A549 (cell line): ENCODE measurements at regions not wholly inside any gene's neighbourhood (a gene's known extent, or its start where the extent isn't known, plus 50 kb on each side); places are given as distances from the start of the nearest gene placed in this dataset.
A peak's percentile ranks its signal among the peaks of the same experiment; 100 is the strongest.

Source experiments
- ATAC-seq, 2 experiments: fragments of 200-7000 bp in 1 of 2; fragments of >200 bp in 1 of 2; cut with Nextera tagmentation in 1 of 2; cut with Tn5 transposase in 1 of 2; 3 replicates each; pipeline versions ENCODE4 v1.8.0 to v1.9.1; 2018 to 2020; ENCODE audit warnings: mild to moderate bottlenecking in 1 of 2, moderate library complexity in 1 of 2
- CTCF ChIA-PET: fragments of 300-600 bp; sonication (Branson Sonifier 250); formaldehyde crosslinking; extraction: SDS; loops from one replicate; lab custom pipeline; 2021; ENCODE audit warnings: antibody characterized with exemption, inconsistent platforms; lab: Yijun Ruan, JAX
- POLR2A ChIA-PET: fragments of 350-600 bp; formaldehyde crosslinking; extraction: SDS; loops from one replicate; lab custom pipeline; 2021; ENCODE audit warnings: antibody characterized with exemption, inconsistent platforms; lab: Yijun Ruan, JAX
- DNase-seq, 2 experiments: peaks; one replicate each; pipeline versions ENCODE4 v3.0.0 to v3.0.0-alpha.2; 2011 to 2016; ENCODE audit warnings: low read depth in 1 of 2, low spot score in 1 of 2
- FAIRE-seq: peaks from 2 replicates; lab custom pipeline; 2011; peaks lifted over from hg19 to GRCh38; lab: Jason Lieb, UNC
- H3K27ac ChIP-seq, 2 experiments: fragments of >200 bp; sonication (Bioruptor Twin); formaldehyde crosslinking; 3 replicates each; pipeline ENCODE4 v1.5.1; 2016 to 2017
- H3K4me1 ChIP-seq: fragments of >200 bp; sonication (Bioruptor Twin); formaldehyde crosslinking; 3 replicates; pipeline ENCODE4 v1.6.1; 2016
- H3K4me2 ChIP-seq: fragments of >200 bp; sonication (Bioruptor Twin); formaldehyde crosslinking; 3 replicates; pipeline ENCODE4 v1.6.1; 2016
- H3K4me3 ChIP-seq: fragments of >200 bp; sonication (Bioruptor Twin); formaldehyde crosslinking; 3 replicates; pipeline ENCODE4 v1.5.1; 2016
- H3K9me3 ChIP-seq: fragments of >200 bp; sonication (Bioruptor Twin); formaldehyde crosslinking; 3 replicates; pipeline ENCODE4 v1.6.1; 2016
- BHLHE40 ChIP-seq: IDR thresholded peaks from 2 replicates; pipeline ENCODE4 v1.6.1; 2012; ENCODE audit warnings: low read depth, low read length, inconsistent platforms
- CBX2 ChIP-seq: fragments of 200-600 bp; sonication (generic); IDR thresholded peaks from 2 replicates; pipeline ENCODE4 v1.6.1; 2016; ENCODE audit warnings: low read depth, mild to moderate bottlenecking, borderline replicate concordance
- E2F6 ChIP-seq: IDR thresholded peaks from 2 replicates; pipeline ENCODE4 v1.6.1; 2012; ENCODE audit warnings: low read depth, borderline replicate concordance
- FOSB ChIP-seq: fragments of 250-450 bp; sonication (Bioruptor Pico); IDR thresholded peaks from 2 replicates; pipeline ENCODE4 v1.5.0; 2020; ENCODE audit warnings: mild to moderate bottlenecking, moderate library complexity
- FOSL2 ChIP-seq, 2 experiments: fragments of 450-650 bp in 1 of 2; fragments of >200 bp in 1 of 2; sonication (Bioruptor Twin) in 1 of 2; formaldehyde crosslinking; IDR thresholded peaks; 2 replicates each; pipeline versions ENCODE4 v1.5.0 to v1.6.1; 2016 to 2020; ENCODE audit warnings: mild to moderate bottlenecking in 1 of 2, moderate library complexity in 1 of 2
- FOXS1 ChIP-seq: fragments of 250-450 bp; sonication (Bioruptor Pico); IDR thresholded peaks from 2 replicates; pipeline ENCODE4 v1.5.0; 2020; ENCODE audit warnings: mild to moderate bottlenecking, moderate library complexity
- HOXB13 ChIP-seq: fragments of 250-450 bp; sonication (Bioruptor Pico); IDR thresholded peaks from 2 replicates; pipeline ENCODE4 v1.5.0; 2020; ENCODE audit warnings: low read depth, mild to moderate bottlenecking, moderate library complexity
- HOXB5 ChIP-seq: fragments of 250-450 bp; sonication (Bioruptor Pico); IDR thresholded peaks from 2 replicates; pipeline ENCODE4 v1.5.0; 2020; ENCODE audit warnings: mild to moderate bottlenecking, moderate library complexity
- KDM1A ChIP-seq: fragments of 200-600 bp; sonication (generic); IDR thresholded peaks from 2 replicates; pipeline ENCODE4 v1.6.1; 2016; ENCODE audit warnings: low read depth, mild to moderate bottlenecking
- KDM5A ChIP-seq: fragments of 200-600 bp; sonication (generic); IDR thresholded peaks from 2 replicates; pipeline ENCODE4 v1.6.1; 2016; ENCODE audit warnings: antibody characterized with exemption, mild to moderate bottlenecking
- MAFK ChIP-seq: fragments of 450-650 bp; IDR thresholded peaks from 2 replicates; pipeline ENCODE4 v1.6.1; 2014; ENCODE audit not compliant: partially characterized antibody
- MYC ChIP-seq: IDR thresholded peaks from 2 replicates; pipeline ENCODE4 v1.6.1; 2012; ENCODE audit warnings: mild to moderate bottlenecking, inconsistent platforms, low read length, improper control_type of control experiment, borderline replicate concordance
- NPAS2 ChIP-seq: fragments of 250-450 bp; sonication (Bioruptor Pico); IDR thresholded peaks from 2 replicates; pipeline ENCODE4 v1.8.0; 2022; ENCODE audit warnings: mild to moderate bottlenecking, moderate library complexity, borderline replicate concordance
- POLR2A ChIP-seq: IDR thresholded peaks from 2 replicates; pipeline ENCODE4 v1.6.1; 2012; ENCODE audit warnings: mild to moderate bottlenecking, low read length
- RAD21 ChIP-seq, 2 experiments: fragments of >200 bp in 1 of 2; sonication (Bioruptor Twin) in 1 of 2; formaldehyde crosslinking in 1 of 2; IDR thresholded peaks in 1 of 2; conservative IDR thresholded peaks in 1 of 2; 2 replicates in 1 of 2; 3 replicates in 1 of 2; pipeline ENCODE4 v1.6.1; 2012 to 2018; ENCODE audit warnings: inconsistent platforms in 1 of 2
- RARB ChIP-seq: fragments of 250-450 bp; sonication (Bioruptor Pico); IDR thresholded peaks from 2 replicates; pipeline ENCODE4 v1.8.0; 2021; ENCODE audit warnings: mild to moderate bottlenecking, moderate library complexity
- RNF2 ChIP-seq: fragments of 200-600 bp; sonication (generic); IDR thresholded peaks from 2 replicates; pipeline ENCODE4 v1.6.1; 2016; ENCODE audit warnings: low read depth, mild to moderate bottlenecking, antibody characterized with exemption, moderate library complexity, borderline replicate concordance
- SMC3 ChIP-seq: fragments of >200 bp; sonication (Bioruptor Twin); formaldehyde crosslinking; IDR thresholded peaks from 3 replicates; pipeline ENCODE4 v1.6.1; 2018; ENCODE audit warnings: inconsistent platforms
- SREBF2 ChIP-seq: fragments of 450-650 bp; IDR thresholded peaks from 2 replicates; pipeline ENCODE4 v1.6.1; 2014; ENCODE audit warnings: mild to moderate bottlenecking, moderate library complexity
- ZC3H11A ChIP-seq: fragments of 450-650 bp; IDR thresholded peaks from 2 replicates; pipeline ENCODE4 v1.6.1; 2014; ENCODE audit warnings: antibody characterized with exemption, mild to moderate bottlenecking
- ZNF302 ChIP-seq: fragments of 250-450 bp; sonication (Bioruptor Pico); IDR thresholded peaks from 2 replicates; pipeline ENCODE4 v1.9.0; 2021; ENCODE audit warnings: inconsistent platforms, mild to moderate bottlenecking, moderate library complexity
- WGBS: methylation state at CpG from one replicate; pipeline ENCODE4 v1.1.6; 2017; ENCODE audit errors: missing lambda C conversion rate; 5-methylcytosine and 5-hydroxymethylcytosine counted together
- TF ChIP-seq, protein P1 (sequence below): fragments of 250-450 bp; sonication (Bioruptor Pico); IDR thresholded peaks from 2 replicates; pipeline ENCODE4 v1.5.0; 2020; ENCODE audit warnings: low read depth, mild to moderate bottlenecking, moderate library complexity
- TF ChIP-seq, protein P2 (sequence below): fragments of 150-350 bp; IDR thresholded peaks from 2 replicates; pipeline ENCODE4 v1.6.1; 2014; ENCODE audit warnings: low read depth, mild to moderate bottlenecking, low read length

DNA sequence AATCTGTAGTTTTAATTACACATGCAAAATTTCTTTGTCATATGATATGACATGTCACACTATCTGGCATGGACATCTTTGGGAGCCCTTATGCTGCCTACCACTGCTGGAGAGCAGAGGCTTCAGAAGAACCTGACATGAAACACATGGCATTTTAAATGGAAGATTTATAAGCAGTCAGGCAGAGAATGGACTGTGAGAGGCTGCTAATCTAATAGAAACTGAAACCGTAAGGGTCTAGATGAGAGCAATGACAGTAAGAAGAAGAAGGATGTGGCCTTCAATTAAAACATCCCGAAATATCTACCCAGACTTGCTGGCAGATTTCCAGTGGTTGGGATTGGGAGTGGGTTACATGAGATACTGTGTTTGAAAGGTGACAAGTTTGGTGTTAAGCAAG, 149.8 kb downstream of the MACIR start:
- Histone ChIP-seq H3K4me3 (no peak overlapping the region), H3K9me3 (no peaks in the 10 kb centered on the region), H3K4me2 (no peak overlapping the region), H3K27ac (no peak overlapping the region), H3K4me1 (no peaks in the 10 kb centered on the region)
- ChIA-PET CTCF (no interaction called here), POLR2A (no interaction called here)
- no peak for FAIRE-seq
- WGBS: 35% methylated on average over 2 of the region's 2 CpGs
- TF ChIP-seq RNF2 (no peak), ZNF302 (CRISPR knock-in tag) (no peak), CBX2 (no peak), POLR2A (no peak), RARB (CRISPR knock-in tag) (no peak), RAD21 (conservative IDR thresholded peaks at IDR 0.05 in 1 of 2, IDR thresholded peaks at IDR 0.05 in 1 of 2) (no peak), SREBF2 (no peak), FOSL2 (IDR thresholded peaks at IDR 0.05) (no peak), FOSL2 (CRISPR knock-in tag; IDR thresholded peaks at IDR 0.05) (no peak)
- TF ChIP-seq, protein P1, sequence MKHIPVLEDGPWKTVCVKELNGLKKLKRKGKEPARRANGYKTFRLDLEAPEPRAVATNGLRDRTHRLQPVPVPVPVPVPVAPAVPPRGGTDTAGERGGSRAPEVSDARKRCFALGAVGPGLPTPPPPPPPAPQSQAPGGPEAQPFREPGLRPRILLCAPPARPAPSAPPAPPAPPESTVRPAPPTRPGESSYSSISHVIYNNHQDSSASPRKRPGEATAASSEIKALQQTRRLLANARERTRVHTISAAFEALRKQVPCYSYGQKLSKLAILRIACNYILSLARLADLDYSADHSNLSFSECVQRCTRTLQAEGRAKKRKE: no peak
- DNase-seq: no peak
- ATAC-seq: no peak

GRCh38 chr5:103407402-103407801, 148.8 kb downstream of the MACIR start:
- POLR2A ChIA-PET: no interaction called here
- Histone ChIP-seq H3K9me3 (no peaks in the 10 kb centered on the region), H3K4me3 (no peak overlapping the region), H3K27ac (no peak overlapping the region), H3K4me2 (no peak overlapping the region), H3K4me1 (no peaks in the 10 kb centered on the region)
- 46% methylated on average over 2 of the region's 2 CpGs for whole genome bisulfite sequencing
- DNase-seq (no peak), FAIRE-seq (no peak), ATAC-seq (no peak)
- no peak for TF ChIP-seq ZC3H11A
- no peak for TF ChIP-seq KDM1A
- CTCF ChIA-PET: no interaction called here

- no peak overlapping the region for H3K4me2 ChIP-seq
- POLR2A ChIA-PET: no interaction called here
- ATAC-seq (no peak), FAIRE-seq (no peak), DNase-seq (no peak)
- 13% methylated on average over 1 of the region's 1 CpG for WGBS
- no peaks in the 10 kb centered on the region for H3K9me3 ChIP-seq
- no peak overlapping the region for H3K4me3 ChIP-seq
- no peak overlapping the region for H3K27ac ChIP-seq
- CTCF ChIA-PET: no interaction called here
- TF ChIP-seq, protein P2, sequence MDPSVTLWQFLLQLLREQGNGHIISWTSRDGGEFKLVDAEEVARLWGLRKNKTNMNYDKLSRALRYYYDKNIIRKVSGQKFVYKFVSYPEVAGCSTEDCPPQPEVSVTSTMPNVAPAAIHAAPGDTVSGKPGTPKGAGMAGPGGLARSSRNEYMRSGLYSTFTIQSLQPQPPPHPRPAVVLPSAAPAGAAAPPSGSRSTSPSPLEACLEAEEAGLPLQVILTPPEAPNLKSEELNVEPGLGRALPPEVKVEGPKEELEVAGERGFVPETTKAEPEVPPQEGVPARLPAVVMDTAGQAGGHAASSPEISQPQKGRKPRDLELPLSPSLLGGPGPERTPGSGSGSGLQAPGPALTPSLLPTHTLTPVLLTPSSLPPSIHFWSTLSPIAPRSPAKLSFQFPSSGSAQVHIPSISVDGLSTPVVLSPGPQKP: no peak
- TF ChIP-seq MAFK: peak; percentile 17
- no peaks in the 10 kb centered on the region for H3K4me1 ChIP-seq
Observed at GRCh38 chr5:103404483-103404882, 145.9 kb downstream of the MACIR start.

- 20% methylated on average over 4 of the region's 4 CpGs for WGBS
- Histone ChIP-seq H3K4me2 (no peak overlapping the region), H3K27ac (no peak overlapping the region), H3K4me3 (no peak overlapping the region), H3K4me1 (no peaks in the 10 kb centered on the region), H3K9me3 (no peaks in the 10 kb centered on the region)
- ATAC-seq (no peak), FAIRE-seq (no peak), DNase-seq (no peak)
- ChIA-PET POLR2A (no interaction called here), CTCF (no interaction called here)
- TF ChIP-seq BHLHE40: no peak
- TF ChIP-seq ZNF302 (CRISPR knock-in tag): no peak
- TF ChIP-seq RAD21 (conservative IDR thresholded peaks at IDR 0.05 in 1 of 2, IDR thresholded peaks at IDR 0.05 in 1 of 2): no peak
- TF ChIP-seq HOXB5: no peak
- no peak for TF ChIP-seq E2F6
- TF ChIP-seq KDM5A: no peak
- TF ChIP-seq MAFK: no peak
- TF ChIP-seq NPAS2 (CRISPR knock-in tag): no peak
- TF ChIP-seq HOXB13 (CRISPR knock-in tag): no peak
- TF ChIP-seq SMC3: no peak
- no peak for TF ChIP-seq FOSB
- TF ChIP-seq SREBF2: no peak
- no peak for TF ChIP-seq RNF2
- TF ChIP-seq FOXS1: no peak
- no peak for TF ChIP-seq MYC
Observed at GRCh38 chr5:103402851-103403250, 144.3 kb downstream of the MACIR start.
